ENCODE measurements at regions not wholly inside any gene's neighbourhood (a gene's known extent, or its start where the extent isn't known, plus 50 kb on each side); places are given as distances from the start of the nearest gene placed in this dataset.

DNA sequence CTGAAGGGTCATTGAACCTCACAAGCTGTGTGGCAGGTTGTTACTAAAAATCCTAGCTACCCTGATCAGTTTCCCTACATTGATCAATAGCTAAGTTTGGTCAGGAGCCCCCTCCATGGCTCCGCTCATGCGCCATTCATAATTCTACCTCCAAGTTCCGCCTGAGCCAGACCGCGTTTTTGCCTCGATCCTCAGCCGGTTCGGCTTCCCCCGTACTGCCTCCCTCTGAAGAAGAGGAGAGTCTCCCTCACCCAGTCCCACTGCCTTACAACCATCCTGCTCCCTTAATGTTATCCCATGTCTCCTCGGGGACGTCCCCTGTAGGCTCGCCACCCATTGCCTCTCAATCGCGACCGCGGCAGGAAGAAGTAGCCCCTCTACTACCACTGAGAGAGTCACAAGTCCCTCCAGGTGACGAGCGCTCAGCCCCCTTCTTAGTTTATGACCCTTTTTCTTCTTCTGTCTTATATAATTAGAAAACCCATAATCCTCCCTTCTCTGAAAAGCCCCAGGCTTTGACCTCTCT, 158.2 kb downstream of the DEFB131A start:
- TF ChIP-seq EZH2 (IDR thresholded peaks at IDR 0.05; ENCODE audit: borderline replicate concordance, insufficient read depth, low read length, poor library complexity, severe bottlenecking) (no peak), POLR2AphosphoS5 (IDR thresholded peaks at IDR 0.05) (no peak)
- TF ChIP-seq, protein P1, sequence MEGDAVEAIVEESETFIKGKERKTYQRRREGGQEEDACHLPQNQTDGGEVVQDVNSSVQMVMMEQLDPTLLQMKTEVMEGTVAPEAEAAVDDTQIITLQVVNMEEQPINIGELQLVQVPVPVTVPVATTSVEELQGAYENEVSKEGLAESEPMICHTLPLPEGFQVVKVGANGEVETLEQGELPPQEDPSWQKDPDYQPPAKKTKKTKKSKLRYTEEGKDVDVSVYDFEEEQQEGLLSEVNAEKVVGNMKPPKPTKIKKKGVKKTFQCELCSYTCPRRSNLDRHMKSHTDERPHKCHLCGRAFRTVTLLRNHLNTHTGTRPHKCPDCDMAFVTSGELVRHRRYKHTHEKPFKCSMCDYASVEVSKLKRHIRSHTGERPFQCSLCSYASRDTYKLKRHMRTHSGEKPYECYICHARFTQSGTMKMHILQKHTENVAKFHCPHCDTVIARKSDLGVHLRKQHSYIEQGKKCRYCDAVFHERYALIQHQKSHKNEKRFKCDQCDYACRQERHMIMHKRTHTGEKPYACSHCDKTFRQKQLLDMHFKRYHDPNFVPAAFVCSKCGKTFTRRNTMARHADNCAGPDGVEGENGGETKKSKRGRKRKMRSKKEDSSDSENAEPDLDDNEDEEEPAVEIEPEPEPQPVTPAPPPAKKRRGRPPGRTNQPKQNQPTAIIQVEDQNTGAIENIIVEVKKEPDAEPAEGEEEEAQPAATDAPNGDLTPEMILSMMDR (IDR thresholded peaks at IDR 0.05; ENCODE audit: poor library complexity, severe bottlenecking): no peak
